Upper lobe of left lung (tissue), 6 donors: ENCODE measurements at regions not wholly inside any gene's neighbourhood (a gene's known extent, or its start where the extent isn't known, plus 50 kb on each side); places are given as distances from the start of the nearest gene placed in this dataset.
"Not testable (repeated sequence)": the region's sequence is repeated elsewhere in the genome, so short reads cannot be mapped to it uniquely, and the experiment has no call there.

Experiments
- ATAC-seq, 2 donors: fragments of 200-7000 bp; cut with Tn5 transposase; one replicate each; pipeline ENCODE4 v1.9.1; 2022; ENCODE audit warnings: mild to moderate bottlenecking in 2 of 2, moderate library complexity in 2 of 2; ENCODE audit not compliant: low FRiP score in 2 of 2
- DNase-seq, 2 donors: peaks; one replicate each; pipeline ENCODE4 v3.0.0-alpha.2; 2019 to 2020
- H3K27ac ChIP-seq, 4 donors: fragments of 200-600 bp; sonication (generic); one replicate each; pipeline ENCODE4 v1.5.1; 2016 to 2019
- H3K27me3 ChIP-seq, 4 donors: fragments of 200-600 bp; sonication (generic); one replicate each; pipeline ENCODE4 v1.5.1; 2017 to 2019
- H3K36me3 ChIP-seq, 4 donors: fragments of 200-600 bp; sonication (generic); one replicate each; pipeline ENCODE4 v1.5.1; 2016 to 2019
- H3K4me1 ChIP-seq, 4 donors: fragments of 200-600 bp; sonication (generic); one replicate each; pipeline ENCODE4 v1.5.1; 2018 to 2019
- H3K4me3 ChIP-seq, 4 donors: fragments of 200-600 bp; sonication (generic); one replicate each; pipeline ENCODE4 v1.5.1; 2017 to 2019; ENCODE audit warnings: mild to moderate bottlenecking in 2 of 4, moderate library complexity in 1 of 4
- H3K9me3 ChIP-seq, 4 donors: fragments of 200-600 bp; sonication (generic); one replicate each; pipeline ENCODE4 v1.5.1; 2018 to 2019
- CTCF ChIP-seq, 6 experiments: fragments of 450-650 bp in 4 of 6; fragments of 200-600 bp in 2 of 6; sonication (generic) in 2 of 6; IDR thresholded peaks; one replicate each; pipeline ENCODE4 v1.5.1; 2016 to 2019; ENCODE audit warnings: antibody characterized with exemption in 6 of 6
- EP300 ChIP-seq, 4 donors: sonication (generic); formaldehyde crosslinking; IDR thresholded peaks; one replicate each; pipeline ENCODE4 v1.5.1; 2017; ENCODE audit warnings: antibody characterized with exemption in 4 of 4, control low read depth in 2 of 4
- POLR2A ChIP-seq, 4 donors: fragments of 450-650 bp; IDR thresholded peaks; one replicate each; pipeline ENCODE4 v1.5.1; 2016 to 2017; ENCODE audit warnings: antibody characterized with exemption in 4 of 4, mild to moderate bottlenecking in 2 of 4
- POLR2AphosphoS5 ChIP-seq, 2 donors: sonication (generic); formaldehyde crosslinking; IDR thresholded peaks; one replicate each; pipeline ENCODE4 v1.5.1; 2017; ENCODE audit warnings: antibody characterized with exemption in 2 of 2
- WGBS, 2 donors: methylation state at CpG; one replicate each; pipeline ENCODE4 v1.1.5; 2017 to 2018; 5-methylcytosine and 5-hydroxymethylcytosine counted together
- donor health status: DM: no; HTN: no; CAD: no; lungs with moderate emphysema.
- donor health status: DM: no; HTN: yes; CAD: no; lungs with severe emphysema.

DNA sequence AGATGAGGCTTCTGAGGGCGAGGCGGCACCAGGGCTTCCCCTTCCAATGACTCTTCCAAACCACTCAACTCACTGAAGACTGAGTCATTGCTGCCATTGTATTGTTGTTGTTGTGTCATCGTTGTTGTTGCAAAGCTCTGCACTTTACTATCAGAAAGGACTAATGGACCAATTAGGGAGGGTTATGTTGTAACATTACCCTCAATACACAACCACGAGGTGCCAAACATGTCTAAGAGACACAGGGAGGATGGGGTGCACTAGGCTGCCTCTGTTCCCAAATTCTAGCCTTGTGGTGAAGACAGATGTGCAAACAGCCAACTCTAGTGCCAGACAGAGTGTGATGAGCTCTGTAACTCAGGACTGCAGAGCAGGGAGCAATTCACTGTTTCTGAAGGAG lies 1075.2 kb downstream of the UQCRFS1 start:
- Histone ChIP-seq H3K4me1 (no peaks in the 10 kb centered on the region), H3K9me3 (no peaks in the 10 kb centered on the region), H3K36me3 (no peaks in the 10 kb centered on the region), H3K27ac (no peak overlapping the region), H3K4me3 (no peak overlapping the region), H3K27me3 (no peaks in the 10 kb centered on the region)
- 79 to 82% methylated on average over 4 of the region's 4 CpGs for WGBS, 2 donors
- no peak for ATAC-seq
- DNase-seq, result no peak
- TF ChIP-seq EP300 (IDR thresholded peaks at IDR 0.05) (no peak), POLR2A (IDR thresholded peaks at IDR 0.05) (no peak), POLR2AphosphoS5 (IDR thresholded peaks at IDR 0.05) (no peak), CTCF (IDR thresholded peaks at IDR 0.05) (no peak)

DNA sequence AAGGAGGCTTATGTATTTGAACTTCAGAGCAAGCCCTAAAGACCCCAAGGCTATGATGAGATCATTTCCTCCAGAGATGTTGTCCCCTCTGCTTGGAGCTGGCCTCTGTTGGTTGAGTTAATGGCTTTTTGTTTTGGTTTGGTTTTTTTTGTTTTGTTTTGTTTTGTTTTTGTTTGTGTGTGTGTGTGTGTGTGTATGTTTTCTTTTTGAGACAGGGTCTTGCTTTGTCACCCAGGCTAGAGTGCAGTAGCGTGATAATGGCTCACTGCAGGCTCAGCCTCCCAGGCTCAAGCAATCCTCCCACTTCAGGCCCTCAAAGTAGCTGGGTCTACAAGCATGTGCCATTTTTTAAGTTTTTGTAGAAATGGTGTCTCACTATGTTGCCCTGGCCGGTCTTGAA lies 1076.2 kb downstream of the UQCRFS1 start:
- H3K9me3 ChIP-seq, result no peaks in the 10 kb centered on the region
- no peaks in the 10 kb centered on the region for H3K27me3 ChIP-seq
- H3K36me3 ChIP-seq, result no peaks in the 10 kb centered on the region
- H3K27ac ChIP-seq, result no peak overlapping the region
- 23 to 89% methylated on average over 1 to 2 of the region's 2 CpGs for WGBS, 2 donors
- no peak for DNase-seq
- no peak for TF ChIP-seq EP300 (IDR thresholded peaks at IDR 0.05)
- TF ChIP-seq CTCF (IDR thresholded peaks at IDR 0.05), result no peak
- TF ChIP-seq POLR2AphosphoS5 (IDR thresholded peaks at IDR 0.05), result no peak
- TF ChIP-seq POLR2A (IDR thresholded peaks at IDR 0.05), result no peak
- H3K4me1 ChIP-seq, result no peaks in the 10 kb centered on the region
- no peak for ATAC-seq
- H3K4me3 ChIP-seq, result no peak overlapping the region

DNA sequence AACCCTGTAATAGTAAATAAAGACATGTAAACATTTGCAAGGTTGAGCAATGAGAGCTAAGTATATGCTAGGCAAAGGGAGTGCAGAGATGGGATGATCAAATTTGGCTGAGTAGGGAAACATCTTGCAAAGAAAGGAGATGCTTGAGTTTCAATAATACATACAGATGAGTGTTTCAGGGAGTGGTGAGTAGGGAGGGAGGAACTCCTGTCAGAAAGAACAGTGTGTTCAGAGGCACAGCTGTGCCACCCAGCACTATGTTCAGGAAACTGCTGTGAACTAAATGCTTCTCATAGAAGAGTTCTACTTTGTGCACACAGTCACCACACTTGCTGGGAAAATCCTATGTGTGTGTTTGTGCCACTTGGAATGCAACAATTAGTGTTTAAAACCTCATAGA lies 1077.1 kb downstream of the UQCRFS1 start:
- TF ChIP-seq CTCF (IDR thresholded peaks at IDR 0.05), result no peak
- TF ChIP-seq POLR2AphosphoS5 (IDR thresholded peaks at IDR 0.05), result no peak
- TF ChIP-seq EP300 (IDR thresholded peaks at IDR 0.05), result no peak
- no peak for TF ChIP-seq POLR2A (IDR thresholded peaks at IDR 0.05)
- no peak for ATAC-seq

DNA sequence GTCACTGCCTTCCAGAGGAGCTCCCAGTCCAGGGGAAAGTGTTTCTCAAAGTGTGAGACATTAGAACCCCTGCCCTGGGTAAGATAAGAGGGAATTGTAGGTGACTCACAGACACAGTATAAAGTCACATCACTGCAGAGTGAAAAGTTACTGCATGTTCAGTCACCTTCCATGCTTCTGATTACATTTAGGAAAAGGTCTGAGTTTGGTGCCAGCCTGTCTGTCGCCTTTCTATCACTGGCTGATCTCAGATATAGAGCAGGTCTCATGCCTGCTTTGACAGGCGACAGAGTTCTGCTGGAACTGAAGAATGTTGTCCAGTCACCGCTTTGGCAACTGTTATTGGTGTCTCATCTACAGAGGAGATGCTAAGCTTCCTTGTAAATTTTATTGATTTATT lies 1078.6 kb downstream of the UQCRFS1 start:
- TF ChIP-seq EP300 (IDR thresholded peaks at IDR 0.05) (no peak), POLR2AphosphoS5 (IDR thresholded peaks at IDR 0.05) (no peak), POLR2A (IDR thresholded peaks at IDR 0.05) (no peak), CTCF (IDR thresholded peaks at IDR 0.05) (no peak)
- Histone ChIP-seq H3K27ac (no peak overlapping the region), H3K36me3 (no peaks in the 10 kb centered on the region), H3K4me1 (no peaks in the 10 kb centered on the region), H3K9me3 (no peaks in the 10 kb centered on the region), H3K4me3 (no peak overlapping the region), H3K27me3 (no peaks in the 10 kb centered on the region)
- WGBS, 2 donors, result 70 to 79% methylated on average over 3 of the region's 3 CpGs
- DNase-seq (no peak), ATAC-seq (no peak)

More for the DNA sequence above, 1077.1 kb downstream of the UQCRFS1 start:
- no peaks in the 10 kb centered on the region for H3K36me3 ChIP-seq
- H3K27me3 ChIP-seq, result no peaks in the 10 kb centered on the region
- no peak overlapping the region for H3K4me3 ChIP-seq
- DNase-seq, result no peak
- no peaks in the 10 kb centered on the region for H3K9me3 ChIP-seq
- no peaks in the 10 kb centered on the region for H3K4me1 ChIP-seq
- H3K27ac ChIP-seq, result no peak overlapping the region

DNA sequence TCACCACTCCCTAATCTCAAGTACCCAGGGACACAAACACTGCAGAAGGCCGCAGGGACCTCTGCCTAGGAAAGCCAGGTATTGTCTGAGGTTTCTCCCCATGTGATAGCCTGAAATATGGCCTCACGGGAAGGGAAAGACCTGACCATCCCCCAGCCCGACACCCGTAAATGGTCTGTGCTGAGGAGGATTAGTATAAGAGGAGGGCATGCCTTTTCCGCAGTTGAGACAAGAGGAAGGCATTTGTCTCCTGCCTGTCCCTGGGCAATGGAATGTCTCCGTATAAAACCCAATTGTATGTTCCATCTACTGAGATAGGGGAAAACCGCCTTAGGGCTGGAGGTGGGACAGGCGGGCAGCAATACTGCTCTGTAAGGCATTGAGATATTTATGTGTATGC lies 1082.1 kb downstream of the UQCRFS1 start:
- not testable (repeated sequence) for H3K27me3 ChIP-seq, H3K4me1 ChIP-seq, H3K27ac ChIP-seq, H3K36me3 ChIP-seq, DNase-seq, H3K9me3 ChIP-seq, H3K4me3 ChIP-seq, ATAC-seq
- WGBS, 2 donors, result 20 to 32% methylated on average over 7 to 8 of the region's 8 CpGs
